HCT116 (cell line): ENCODE measurements at regions not wholly inside any gene's neighbourhood (a gene's known extent, or its start where the extent isn't known, plus 50 kb on each side); places are given as distances from the start of the nearest gene placed in this dataset.

Experiments used
- ATAC-seq: fragments of 200-7000 bp; cut with Tn5 transposase; 2 replicates; pipeline ENCODE4 v1.9.1; 2020; ENCODE audit warnings: mild to moderate bottlenecking, moderate library complexity
- BruUV-seq: library from RNA; stranded (reverse); fragments of 400-500 nt; replicated peaks from 2 replicates; lab custom pipeline; 2021; lab: Mats Ljungman, UMichigan
- CTCF ChIA-PET: fragments of 300-600 bp; sonication (Branson Sonifier 250); formaldehyde crosslinking; loops from one replicate; lab custom pipeline; 2021; ENCODE audit warnings: antibody characterized with exemption; lab: Charles Lee
- POLR2A ChIA-PET: fragments of 300-600, 350-600 bp; sonication (Branson Sonifier 250); formaldehyde crosslinking; loops from one replicate; lab custom pipeline; 2021; ENCODE audit warnings: antibody characterized with exemption; lab: Charles Lee
- RAD21 ChIA-PET, 2 experiments: fragments of 300-600 bp; sonication (Branson Sonifier 250); formaldehyde crosslinking; loops; one replicate each; lab custom pipeline; 2023; ENCODE audit warnings: low total read pairs in 2 of 2; ENCODE audit not compliant: uncharacterized antibody in 2 of 2, unreplicated experiment in 2 of 2, low non-redundant PET in 1 of 2; lab: Charles Lee
- DNase-seq: peaks from one replicate; pipeline ENCODE4 v3.0.0-alpha.2; 2010; ENCODE audit warnings: low read depth, low spot score
- H2AFZ ChIP-seq: fragments of 200-600 bp; shearing (Covaris generic), sonication (generic); 2 replicates; pipeline ENCODE4 v1.6.1; 2017; ENCODE audit warnings: low read depth, mixed run types, mixed read lengths, antibody characterized with exemption, low read length; ENCODE audit not compliant: poor library complexity, severe bottlenecking
- H3K27ac ChIP-seq: 2 replicates; pipeline ENCODE4 v1.5.1; 2012; ENCODE audit warnings: low read depth, low read length
- H3K27me3 ChIP-seq: fragments of 200-600 bp; sonication (generic); 2 replicates; pipeline ENCODE4 v1.6.1; 2016; ENCODE audit warnings: mixed run types, low read length, mixed read lengths; ENCODE audit not compliant: insufficient read depth
- H3K36me3 ChIP-seq, 2 experiments: fragments of 200-500 bp in 1 of 2; fragments of 200-600 bp in 1 of 2; sonication (Bioruptor generic) in 1 of 2; sonication (generic) in 1 of 2; 2 replicates each; pipeline versions ENCODE4 v1.5.1 to v1.6.1; 2014 to 2016; ENCODE audit warnings: low read length in 2 of 2, inconsistent platforms in 1 of 2, mixed read lengths in 1 of 2, mixed run types in 1 of 2; ENCODE audit not compliant: insufficient read depth in 2 of 2, control insufficient read depth in 1 of 2
- H3K4me1 ChIP-seq, 2 experiments: fragments of 200-600 bp in 1 of 2; sonication (generic) in 1 of 2; 2 replicates each; pipeline versions ENCODE4 v1.5.1 to v1.6.1; 2012 to 2017; ENCODE audit warnings: low read length in 2 of 2, inconsistent platforms in 1 of 2, mild to moderate bottlenecking in 1 of 2, mixed read lengths in 1 of 2, mixed run types in 1 of 2, moderate library complexity in 1 of 2; ENCODE audit not compliant: insufficient read depth in 2 of 2, control insufficient read depth in 1 of 2
- H3K4me2 ChIP-seq: fragments of 200-600 bp; sonication (generic); 2 replicates; pipeline ENCODE4 v1.6.1; 2017; ENCODE audit warnings: mixed run types, low read length, mixed read lengths
- H3K4me3 ChIP-seq, 2 experiments: fragments of 200-600 bp in 1 of 2; sonication (generic) in 1 of 2; replicated peaks in 1 of 2; 2 replicates each; pipeline ENCODE4 v1.5.1; 2011 to 2016; ENCODE audit warnings: low read length in 2 of 2, control low read depth in 1 of 2, low read depth in 1 of 2, mild to moderate bottlenecking in 1 of 2, mixed read lengths in 1 of 2, mixed run types in 1 of 2
- H3K79me2 ChIP-seq: fragments of 200-600 bp; sonication (generic); 2 replicates; pipeline ENCODE4 v1.6.1; 2017; ENCODE audit warnings: mild to moderate bottlenecking, mixed run types, low read length, moderate library complexity, mixed read lengths; ENCODE audit not compliant: insufficient read depth
- H3K9ac ChIP-seq: fragments of 200-600 bp; sonication (generic); 2 replicates; pipeline ENCODE4 v1.6.1; 2016; ENCODE audit warnings: low read length, mixed read lengths
- H3K9me2 ChIP-seq: fragments of 200-600 bp; sonication (generic), shearing (Covaris generic); 2 replicates; pipeline ENCODE4 v1.6.1; 2017; ENCODE audit warnings: mixed run types, mild to moderate bottlenecking, moderate library complexity; ENCODE audit not compliant: insufficient read depth
- H3K9me3 ChIP-seq, 2 experiments: fragments of 200-500 bp in 1 of 2; fragments of 200-600 bp in 1 of 2; sonication (Bioruptor generic) in 1 of 2; sonication (generic) in 1 of 2; 2 replicates each; pipeline ENCODE4 v1.6.1; 2014 to 2017; ENCODE audit warnings: low read length in 2 of 2, mixed read lengths in 2 of 2, inconsistent platforms in 1 of 2, low read depth in 1 of 2, mild to moderate bottlenecking in 1 of 2, mixed run types in 1 of 2, moderate library complexity in 1 of 2; ENCODE audit not compliant: control insufficient read depth in 1 of 2, insufficient read depth in 1 of 2
- H4K20me1 ChIP-seq: fragments of 200-600 bp; sonication (generic), shearing (Covaris generic); 2 replicates; pipeline ENCODE4 v1.6.1; 2017; ENCODE audit warnings: mixed run types, mild to moderate bottlenecking, moderate library complexity; ENCODE audit not compliant: insufficient read depth
- ATF3 ChIP-seq: IDR thresholded peaks from 2 replicates; pipeline ENCODE4 v1.6.1; 2012
- CBX3 ChIP-seq: IDR thresholded peaks from 2 replicates; pipeline ENCODE4 v1.6.1; 2012; ENCODE audit warnings: low read depth
- CEBPB ChIP-seq: IDR thresholded peaks from 2 replicates; pipeline ENCODE4 v1.6.1; 2012; ENCODE audit warnings: low read depth
- CTCF ChIP-seq, 3 experiments: fragments of 200-600 bp in 1 of 3; sonication (generic) in 1 of 3; IDR thresholded peaks in 2 of 3; conservative IDR thresholded peaks in 1 of 3; 2 replicates each; pipeline ENCODE4 v1.5.1; 2012 to 2017; ENCODE audit warnings: low read depth in 2 of 3, low read length in 2 of 3, antibody characterized with exemption in 1 of 3, borderline replicate concordance in 1 of 3, control low read depth in 1 of 3, mild to moderate bottlenecking in 1 of 3, mixed read lengths in 1 of 3, mixed run types in 1 of 3, moderate library complexity in 1 of 3; ENCODE audit not compliant: insufficient read depth in 1 of 3
- ELF1 ChIP-seq: IDR thresholded peaks from 2 replicates; pipeline ENCODE4 v1.6.1; 2012; ENCODE audit warnings: low read depth, borderline replicate concordance
- EZH2 ChIP-seq: fragments of 200-600 bp; sonication (generic); IDR thresholded peaks from 2 replicates; pipeline ENCODE4 v1.6.1; 2017; ENCODE audit warnings: antibody characterized with exemption, mixed run types
- EZH2phosphoT487 ChIP-seq: fragments of 200-600 bp; IDR thresholded peaks from 2 replicates; pipeline ENCODE4 v1.6.1; 2018; ENCODE audit warnings: antibody characterized with exemption, borderline replicate concordance
- FOSL1 ChIP-seq: IDR thresholded peaks from 2 replicates; pipeline ENCODE4 v1.6.1; 2012; ENCODE audit warnings: low read depth
- MAX ChIP-seq: IDR thresholded peaks from 2 replicates; pipeline ENCODE4 v1.6.1; 2012
- POLR2AphosphoS5 ChIP-seq: IDR thresholded peaks from 2 replicates; pipeline ENCODE4 v1.6.1; 2011; ENCODE audit warnings: mild to moderate bottlenecking, low read depth, low read length, moderate library complexity
- RAD21 ChIP-seq: IDR thresholded peaks from 2 replicates; pipeline ENCODE4 v1.6.1; 2012; ENCODE audit warnings: low read depth, mild to moderate bottlenecking
- SP1 ChIP-seq: IDR thresholded peaks from 2 replicates; pipeline ENCODE4 v1.6.1; 2012; ENCODE audit warnings: low read depth
- SRF ChIP-seq: IDR thresholded peaks from 2 replicates; pipeline ENCODE4 v1.6.1; 2012; ENCODE audit warnings: low read depth
- TCF7L2 ChIP-seq: IDR thresholded peaks from 2 replicates; pipeline ENCODE4 v1.7.0; 2011; ENCODE audit warnings: borderline replicate concordance, inconsistent platforms; ENCODE audit not compliant: insufficient read depth, insufficient read length; ENCODE audit errors: extremely low read depth
- YY1 ChIP-seq: IDR thresholded peaks from 2 replicates; pipeline ENCODE4 v1.6.1; 2011; ENCODE audit warnings: low read length, low read depth, moderate library complexity, mild to moderate bottlenecking; ENCODE audit not compliant: insufficient replicate concordance; ENCODE audit errors: extremely low read depth
- ZBTB33 ChIP-seq: IDR thresholded peaks from 2 replicates; pipeline ENCODE4 v1.6.1; 2011; ENCODE audit warnings: mild to moderate bottlenecking, low read length, moderate library complexity; ENCODE audit not compliant: insufficient replicate concordance; ENCODE audit errors: extremely low read depth
- ZNF274 ChIP-seq: fragments of 200-500 bp; sonication (Bioruptor generic); IDR thresholded peaks from 2 replicates; pipeline ENCODE4 v1.6.1; 2014; ENCODE audit warnings: mild to moderate bottlenecking, low read depth, low read length, inconsistent platforms
- intact Hi-C: fragments of 100-400 bp; cut with micrococcal nuclease; formaldehyde crosslinking; loops from 2 replicates; pipeline ENCODE4 v1.10.0; 2022

GRCh38 chr15:97837896-97838295 lies 122.6 kb upstream of the ARRDC4 start:
- DNase-seq = no peak
- H4K20me1 ChIP-seq = no peaks in the 10 kb centered on the region
- H2AFZ ChIP-seq = no peak overlapping the region
- H3K36me3 ChIP-seq = no peaks in the 10 kb centered on the region
- no peaks in the 10 kb centered on the region for H3K27me3 ChIP-seq
- no peaks in the 10 kb centered on the region for H3K9me2 ChIP-seq
- BruUV-seq = no TSS peak
- H3K4me2 ChIP-seq = no peak overlapping the region
- CTCF ChIA-PET = no interaction called here
- no peak overlapping the region for H3K9ac ChIP-seq
- no peaks in the 10 kb centered on the region for H3K9me3 ChIP-seq
- no peak overlapping the region for H3K27ac ChIP-seq
- no peaks in the 10 kb centered on the region for H3K79me2 ChIP-seq
- H3K4me1 ChIP-seq = no peaks in the 10 kb centered on the region
- H3K4me3 ChIP-seq = no peak overlapping the region
- POLR2A ChIA-PET = no interaction called here
- intact Hi-C loops = loop anchor here (2.0 kb wide), 1 partner anchor 17 kb away; no protein-coding TSS in a partner anchor
- TF ChIP-seq CBX3 = no peak
- TF ChIP-seq ZNF274 = no peak
- no peak for TF ChIP-seq TCF7L2
- TF ChIP-seq CEBPB = no peak
- no peak for TF ChIP-seq EZH2phosphoT487
- no peak for TF ChIP-seq POLR2AphosphoS5
- TF ChIP-seq RAD21 = no peak
- TF ChIP-seq ZBTB33 = no peak
- TF ChIP-seq SRF = no peak
- TF ChIP-seq FOSL1 = no peak
- no peak for TF ChIP-seq YY1
- no peak for TF ChIP-seq CTCF (IDR thresholded peaks at IDR 0.05 in 2 of 3, conservative IDR thresholded peaks at IDR 0.05 in 1 of 3; ENCODE audit: borderline replicate concordance in 1 of 3, insufficient read depth in 1 of 3, low read depth in 2 of 3, low read length in 2 of 3)
- no peak for TF ChIP-seq ELF1
- no peak for TF ChIP-seq SP1
- no peak for TF ChIP-seq ATF3
- no peak for TF ChIP-seq EZH2
- TF ChIP-seq MAX = no peak
- TF ChIP-seq, all 23 proteins: peak for 0
- RAD21 ChIA-PET = no interaction called here
- ATAC-seq = no peak
